GM12892 (cell line): ENCODE measurements at regions not wholly inside any gene's neighbourhood (a gene's known extent, or its start where the extent isn't known, plus 50 kb on each side); places are given as distances from the start of the nearest gene placed in this dataset.

ENCODE experiments used
- POLR2A ChIP-seq: IDR thresholded peaks from 2 replicates; pipeline ENCODE4 v1.6.1; 2011; ENCODE audit warnings: low read depth, low read length, control low read depth
- POLR2AphosphoS5 ChIP-seq: IDR thresholded peaks from 2 replicates; pipeline ENCODE4 v1.6.1; 2011; ENCODE audit warnings: low read depth, low read length, control low read depth
- TAF1 ChIP-seq: IDR thresholded peaks from 2 replicates; pipeline ENCODE4 v1.6.1; 2011; ENCODE audit warnings: low read depth, mild to moderate bottlenecking, control low read depth, low read length, borderline replicate concordance

GRCh38 chr10:57964351-57964750 lies 303.3 kb downstream of the IPMK start:
- TF ChIP-seq POLR2A (no peak), TAF1 (no peak), POLR2AphosphoS5 (no peak)
